ENCODE measurements at regions not wholly inside any gene's neighbourhood (a gene's known extent, or its start where the extent isn't known, plus 50 kb on each side); places are given as distances from the start of the nearest gene placed in this dataset.

DNA sequence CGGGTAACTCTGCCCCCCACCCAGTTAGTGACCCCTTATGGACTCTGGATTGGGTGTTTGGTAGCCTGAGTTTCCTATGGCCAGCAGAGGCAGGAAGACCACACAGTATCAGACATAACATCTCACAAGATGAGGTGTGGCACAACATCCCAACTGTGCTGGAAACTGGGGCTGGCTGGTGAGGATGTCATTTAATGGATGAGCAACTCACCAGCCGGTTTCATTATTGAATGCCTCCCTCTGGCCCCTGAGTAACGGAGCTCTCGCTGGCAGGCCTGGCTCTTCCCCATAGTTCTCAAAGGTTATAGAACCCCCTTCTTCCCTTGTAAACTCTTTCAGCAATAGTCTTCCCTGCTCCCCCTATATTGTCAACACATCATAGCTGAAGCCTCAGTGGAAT is 195.0 kb downstream of the BCL11A start:
- Histone ChIP-seq H3K27ac (no peak overlapping the region), H3K36me3 (no peaks in the 10 kb centered on the region), H3K27me3 (ENCODE audit: low read depth) (no peaks in the 10 kb centered on the region), H3K4me1 (no peaks in the 10 kb centered on the region), H3K9me3 (no peaks in the 10 kb centered on the region), H3K4me3 (no peak overlapping the region)
- TF ChIP-seq, protein P1, sequence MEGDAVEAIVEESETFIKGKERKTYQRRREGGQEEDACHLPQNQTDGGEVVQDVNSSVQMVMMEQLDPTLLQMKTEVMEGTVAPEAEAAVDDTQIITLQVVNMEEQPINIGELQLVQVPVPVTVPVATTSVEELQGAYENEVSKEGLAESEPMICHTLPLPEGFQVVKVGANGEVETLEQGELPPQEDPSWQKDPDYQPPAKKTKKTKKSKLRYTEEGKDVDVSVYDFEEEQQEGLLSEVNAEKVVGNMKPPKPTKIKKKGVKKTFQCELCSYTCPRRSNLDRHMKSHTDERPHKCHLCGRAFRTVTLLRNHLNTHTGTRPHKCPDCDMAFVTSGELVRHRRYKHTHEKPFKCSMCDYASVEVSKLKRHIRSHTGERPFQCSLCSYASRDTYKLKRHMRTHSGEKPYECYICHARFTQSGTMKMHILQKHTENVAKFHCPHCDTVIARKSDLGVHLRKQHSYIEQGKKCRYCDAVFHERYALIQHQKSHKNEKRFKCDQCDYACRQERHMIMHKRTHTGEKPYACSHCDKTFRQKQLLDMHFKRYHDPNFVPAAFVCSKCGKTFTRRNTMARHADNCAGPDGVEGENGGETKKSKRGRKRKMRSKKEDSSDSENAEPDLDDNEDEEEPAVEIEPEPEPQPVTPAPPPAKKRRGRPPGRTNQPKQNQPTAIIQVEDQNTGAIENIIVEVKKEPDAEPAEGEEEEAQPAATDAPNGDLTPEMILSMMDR (IDR thresholded peaks at IDR 0.05): no peak
- ATAC-seq (no peak), DNase-seq (no peak)
- intact Hi-C loops (cut with DNase I): no loop called here

DNA sequence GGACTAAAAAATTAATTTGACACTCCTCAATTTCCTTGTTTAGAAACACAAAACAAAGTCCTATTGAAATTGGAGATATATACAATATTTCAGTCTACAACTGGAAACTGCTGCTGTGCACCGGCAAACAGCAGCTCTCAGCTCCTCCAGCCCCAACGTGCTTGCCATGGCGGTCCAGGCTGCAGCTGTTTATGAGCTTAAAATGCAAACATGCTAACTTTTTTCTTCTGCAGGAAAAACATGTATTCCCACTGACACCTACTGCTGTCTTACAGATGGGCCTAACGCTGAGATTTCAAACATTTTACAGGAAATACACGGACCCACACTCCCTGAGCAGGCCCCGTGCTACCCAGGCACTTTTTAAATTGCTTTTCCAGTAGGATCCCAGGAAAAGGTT is 195.5 kb downstream of the BCL11A start:
- intact Hi-C loops (cut with DNase I): no loop called here
- no peaks in the 10 kb centered on the region for H3K4me1 ChIP-seq
- ATAC-seq (no peak), DNase-seq (no peak)
- TF ChIP-seq, protein P1 (IDR thresholded peaks at IDR 0.05): no peak
- no peaks in the 10 kb centered on the region for H3K27me3 ChIP-seq (ENCODE audit: low read depth)
- H3K36me3 ChIP-seq: no peaks in the 10 kb centered on the region
- no peak overlapping the region for H3K27ac ChIP-seq
- H3K4me3 ChIP-seq: no peak overlapping the region
- H3K9me3 ChIP-seq: no peaks in the 10 kb centered on the region

DNA sequence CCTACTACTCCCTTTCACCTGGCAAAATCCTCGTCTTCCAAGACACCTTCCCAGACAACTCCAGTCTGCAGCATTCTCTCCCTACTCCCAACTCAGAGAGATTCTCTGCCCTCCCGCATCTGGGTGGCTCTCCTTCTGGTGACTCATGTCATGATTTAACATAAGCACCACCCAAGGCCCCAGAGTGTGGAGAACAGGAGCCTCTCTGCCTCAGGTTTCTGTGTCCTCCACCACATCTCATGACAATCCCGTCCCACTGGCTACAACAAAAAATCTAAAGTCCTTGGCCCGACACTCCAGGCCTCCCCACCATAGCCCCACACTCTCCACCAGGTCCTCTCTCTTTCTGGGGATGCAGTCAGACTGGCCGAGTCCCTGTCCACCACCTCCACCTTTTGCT is 197.1 kb downstream of the BCL11A start:
- TF ChIP-seq, protein P1 (IDR thresholded peaks at IDR 0.05): no peak
- intact Hi-C loops (cut with DNase I): no loop called here

DNA sequence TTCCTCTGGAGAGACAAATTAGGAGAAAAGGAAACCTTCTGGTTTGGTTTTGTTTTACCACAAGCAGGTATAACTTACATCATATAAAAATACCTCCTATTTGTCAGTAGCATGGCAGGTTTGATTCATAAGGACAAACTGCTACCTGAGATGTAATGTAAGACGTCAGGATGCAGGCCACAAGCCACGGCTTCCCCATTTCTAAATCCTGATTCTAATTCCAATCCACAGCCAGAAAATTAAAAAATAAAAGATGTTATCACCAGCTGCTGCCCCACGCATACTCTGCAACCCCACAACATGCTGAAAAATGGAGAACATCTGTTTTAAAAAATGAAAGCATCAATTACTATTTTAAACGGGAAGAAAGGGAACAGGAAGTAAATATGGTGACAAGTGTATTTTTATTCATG is 197.6 kb downstream of the BCL11A start:
- Histone ChIP-seq H3K27ac (no peak overlapping the region), H3K36me3 (no peaks in the 10 kb centered on the region), H3K27me3 (ENCODE audit: low read depth) (no peaks in the 10 kb centered on the region), H3K4me3 (no peak overlapping the region), H3K9me3 (no peaks in the 10 kb centered on the region), H3K4me1 (no peaks in the 10 kb centered on the region)
- DNase-seq: no peak
- intact Hi-C loops (cut with DNase I): no loop called here
- no peak for ATAC-seq
- TF ChIP-seq, protein P1 (IDR thresholded peaks at IDR 0.05): no peak

More for the DNA sequence above, 197.1 kb downstream of the BCL11A start:
- no peak for ATAC-seq
- no peak for DNase-seq
- Histone ChIP-seq H3K36me3 (no peaks in the 10 kb centered on the region), H3K27me3 (ENCODE audit: low read depth) (no peaks in the 10 kb centered on the region), H3K4me1 (no peaks in the 10 kb centered on the region), H3K27ac (no peak overlapping the region), H3K9me3 (no peaks in the 10 kb centered on the region), H3K4me3 (no peak overlapping the region)

DNA sequence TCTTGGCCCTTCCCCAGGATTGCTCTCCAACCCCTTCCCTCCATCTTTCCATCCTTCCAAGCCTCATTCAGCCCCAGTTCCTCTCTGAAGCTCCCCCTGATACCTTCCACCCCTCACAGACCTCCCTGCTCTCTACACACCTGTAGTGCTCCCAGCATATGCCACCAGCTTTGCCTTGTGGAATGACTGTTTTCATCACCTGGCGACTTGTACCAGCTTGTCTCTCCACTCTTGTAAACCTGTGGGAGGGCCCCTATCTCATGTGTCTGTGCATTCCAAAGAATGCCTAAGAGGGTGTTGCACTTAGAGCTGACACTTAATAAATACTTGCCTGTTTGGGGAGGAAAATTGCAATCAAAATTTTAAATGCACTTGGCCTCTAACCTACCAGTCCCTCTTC is 198.7 kb downstream of the BCL11A start:
- DNase-seq: no peak
- intact Hi-C loops (cut with DNase I): no loop called here
- ATAC-seq: peak in 1 of 2 donors; percentile 23
- no peak overlapping the region for H3K4me3 ChIP-seq
- H3K27ac ChIP-seq: no peak overlapping the region
- H3K27me3 ChIP-seq (ENCODE audit: low read depth): no peaks in the 10 kb centered on the region
- H3K36me3 ChIP-seq: no peaks in the 10 kb centered on the region
- no peaks in the 10 kb centered on the region for H3K4me1 ChIP-seq
- no peaks in the 10 kb centered on the region for H3K9me3 ChIP-seq
- TF ChIP-seq, protein P1 (IDR thresholded peaks at IDR 0.05): no peak

DNA sequence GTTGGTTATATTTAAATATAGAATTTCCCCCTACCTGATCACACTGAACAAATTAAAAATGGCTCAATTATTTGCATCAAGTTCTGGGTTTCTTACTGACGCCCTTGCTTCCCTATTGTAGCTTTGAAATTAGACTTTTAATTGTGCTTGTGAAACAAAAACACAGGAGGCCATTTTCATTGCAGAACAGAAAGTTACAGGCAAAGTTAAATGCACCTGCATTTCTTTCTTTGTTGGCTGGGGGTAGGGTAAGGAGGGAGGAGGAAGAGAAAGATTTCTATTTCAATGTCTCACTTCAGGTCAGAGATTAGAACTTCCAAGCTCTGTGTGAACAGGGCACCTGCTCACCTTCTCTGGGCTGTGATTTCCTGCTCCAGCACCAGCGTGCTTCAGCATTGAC is 199.6 kb downstream of the BCL11A start:
- TF ChIP-seq, protein P1 (IDR thresholded peaks at IDR 0.05): no peak
- no peak overlapping the region for H3K27ac ChIP-seq
- no peak for DNase-seq
- H3K4me3 ChIP-seq: no peak overlapping the region
- no peaks in the 10 kb centered on the region for H3K27me3 ChIP-seq (ENCODE audit: low read depth)
- ATAC-seq: no peak
- H3K36me3 ChIP-seq: no peaks in the 10 kb centered on the region
- no peaks in the 10 kb centered on the region for H3K9me3 ChIP-seq
- intact Hi-C loops (cut with DNase I): no loop called here
- H3K4me1 ChIP-seq: no peaks in the 10 kb centered on the region
